ENCODE measurements at regions not wholly inside any gene's neighbourhood (a gene's known extent, or its start where the extent isn't known, plus 50 kb on each side); places are given as distances from the start of the nearest gene placed in this dataset.

- Histone ChIP-seq H3K9me3 (ENCODE audit: low read depth) (no peaks in the 10 kb centered on the region), H3K27me3 (replicated peaks; ENCODE audit: insufficient read depth) (no peaks in the 10 kb centered on the region), H3K27ac (no peak overlapping the region), H3K4me2 (ENCODE audit: unreplicated experiment) (peak overlapping the region; percentile 10), H3K9me2 (ENCODE audit: insufficient read depth) (no peaks in the 10 kb centered on the region), H3K4me3 (no peak overlapping the region), H2AFZ (no peak overlapping the region), H3K79me2 (ENCODE audit: insufficient read depth) (no peaks in the 10 kb centered on the region), H3K36me3 (ENCODE audit: low read depth) (no peaks in the 10 kb centered on the region), H4K20me1 (ENCODE audit: insufficient read depth) (no peaks in the 10 kb centered on the region), H3K4me1 (ENCODE audit: insufficient read depth) (peaks cover 12% of the 10 kb centered on the region), H3K9ac (no peak overlapping the region), H3F3A (ENCODE audit: insufficient read depth) (peaks cover 9% of the 10 kb centered on the region)
- in situ Hi-C loops (cut with MboI), result no loop called here
- DNase-seq, result peak; percentile 75
- 15 to 29% methylated on average over 4 of the region's 4 CpGs for WGBS, 2 experiments (ENCODE audit: low coverage in 1 of 2, low lambda C conversion rate in 2 of 2, missing lambda C conversion rate in 2 of 2)
- TF ChIP-seq EZH2phosphoT487 (IDR thresholded peaks at IDR 0.05; ENCODE audit: insufficient read depth, low read depth), result 0 out of 2 replicates have a peak, but pooled peaks have one; percentile 43
- no peak for TF ChIP-seq EZH2 (IDR thresholded peaks at IDR 0.05; ENCODE audit: insufficient read depth, poor library complexity, severe bottlenecking)
Observed at GRCh38 chr2:181157326-181157725, 176.9 kb downstream of the UBE2E3 start.

- Histone ChIP-seq H3K27me3 (replicated peaks; ENCODE audit: insufficient read depth) (no peaks in the 10 kb centered on the region), H3K36me3 (ENCODE audit: low read depth) (no peaks in the 10 kb centered on the region), H4K20me1 (ENCODE audit: insufficient read depth) (no peaks in the 10 kb centered on the region), H3K4me2 (ENCODE audit: unreplicated experiment) (no peak overlapping the region), H3K27ac (no peak overlapping the region), H3F3A (ENCODE audit: insufficient read depth) (peaks cover 9% of the 10 kb centered on the region; the same call in 1 of the 2 replicates), H3K4me3 (no peak overlapping the region), H3K4me1 (ENCODE audit: insufficient read depth) (peaks cover 10% of the 10 kb centered on the region), H3K9me2 (ENCODE audit: insufficient read depth) (no peaks in the 10 kb centered on the region), H3K9ac (no peak overlapping the region), H3K79me2 (ENCODE audit: insufficient read depth) (no peaks in the 10 kb centered on the region), H2AFZ (no peak overlapping the region), H3K9me3 (ENCODE audit: low read depth) (no peaks in the 10 kb centered on the region)
- WGBS, 2 experiments (ENCODE audit: low coverage in 1 of 2, low lambda C conversion rate in 2 of 2, missing lambda C conversion rate in 2 of 2), result 35 to 41% methylated on average over 1 of the region's 1 CpG
- no peak for TF ChIP-seq EZH2phosphoT487 (IDR thresholded peaks at IDR 0.05; ENCODE audit: insufficient read depth, low read depth)
- no peak for TF ChIP-seq EZH2 (IDR thresholded peaks at IDR 0.05; ENCODE audit: insufficient read depth, poor library complexity, severe bottlenecking)
- peak; percentile 48 for DNase-seq
- in situ Hi-C loops (cut with MboI), result no loop called here
Observed at GRCh38 chr2:181158427-181158826, 178.0 kb downstream of the UBE2E3 start.

- Histone ChIP-seq H3K27me3 (replicated peaks; ENCODE audit: insufficient read depth) (no peaks in the 10 kb centered on the region), H3K79me2 (ENCODE audit: insufficient read depth) (no peaks in the 10 kb centered on the region), H3K9me2 (ENCODE audit: insufficient read depth) (no peaks in the 10 kb centered on the region), H2AFZ (no peak overlapping the region), H3K4me2 (ENCODE audit: unreplicated experiment) (no peak overlapping the region), H3K9ac (no peak overlapping the region), H3K4me1 (ENCODE audit: insufficient read depth) (peaks cover 10% of the 10 kb centered on the region), H3K9me3 (ENCODE audit: low read depth) (no peaks in the 10 kb centered on the region), H3F3A (ENCODE audit: insufficient read depth) (peaks cover 9% of the 10 kb centered on the region; the same call in 1 of the 2 replicates), H3K36me3 (ENCODE audit: low read depth) (no peaks in the 10 kb centered on the region), H4K20me1 (ENCODE audit: insufficient read depth) (no peaks in the 10 kb centered on the region), H3K27ac (no peak overlapping the region), H3K4me3 (no peak overlapping the region)
- DNase-seq, result no peak
- TF ChIP-seq EZH2 (IDR thresholded peaks at IDR 0.05; ENCODE audit: insufficient read depth, poor library complexity, severe bottlenecking) (no peak), EZH2phosphoT487 (IDR thresholded peaks at IDR 0.05; ENCODE audit: insufficient read depth, low read depth) (no peak)
- 70 to 100% methylated on average over 1 of the region's 1 CpG for WGBS, 2 experiments (ENCODE audit: low coverage in 1 of 2, low lambda C conversion rate in 2 of 2, missing lambda C conversion rate in 2 of 2)
- in situ Hi-C loops (cut with MboI), result no loop called here
Observed at GRCh38 chr2:181161615-181162014, 181.2 kb downstream of the UBE2E3 start.

- Histone ChIP-seq H3K36me3 (ENCODE audit: low read depth) (no peaks in the 10 kb centered on the region), H3K9ac (no peak overlapping the region), H3F3A (ENCODE audit: insufficient read depth) (no peaks in the 10 kb centered on the region), H3K4me3 (no peak overlapping the region), H3K27ac (no peak overlapping the region), H3K4me2 (ENCODE audit: unreplicated experiment) (no peak overlapping the region), H2AFZ (no peak overlapping the region), H3K4me1 (ENCODE audit: insufficient read depth) (no peaks in the 10 kb centered on the region), H3K9me3 (ENCODE audit: low read depth) (no peaks in the 10 kb centered on the region), H3K79me2 (ENCODE audit: insufficient read depth) (no peaks in the 10 kb centered on the region), H4K20me1 (ENCODE audit: insufficient read depth) (no peaks in the 10 kb centered on the region), H3K27me3 (replicated peaks; ENCODE audit: insufficient read depth) (no peaks in the 10 kb centered on the region), H3K9me2 (ENCODE audit: insufficient read depth) (no peaks in the 10 kb centered on the region)
- in situ Hi-C loops (cut with MboI), result no loop called here
- DNase-seq, result no peak
- WGBS, 2 experiments (ENCODE audit: low coverage in 1 of 2, low lambda C conversion rate in 2 of 2, missing lambda C conversion rate in 2 of 2), result 79 to 82% methylated on average over 1 of the region's 1 CpG
- TF ChIP-seq EZH2phosphoT487 (IDR thresholded peaks at IDR 0.05; ENCODE audit: insufficient read depth, low read depth) (no peak), EZH2 (IDR thresholded peaks at IDR 0.05; ENCODE audit: insufficient read depth, poor library complexity, severe bottlenecking) (no peak)
Observed at GRCh38 chr2:181163139-181163538, 182.7 kb downstream of the UBE2E3 start.

GRCh38 chr2:181163691-181164090 lies 183.3 kb downstream of the UBE2E3 start:
- Histone ChIP-seq H4K20me1 (ENCODE audit: insufficient read depth) (no peaks in the 10 kb centered on the region), H3K79me2 (ENCODE audit: insufficient read depth) (no peaks in the 10 kb centered on the region), H3K4me1 (ENCODE audit: insufficient read depth) (no peaks in the 10 kb centered on the region), H2AFZ (no peak overlapping the region), H3K9ac (no peak overlapping the region), H3F3A (ENCODE audit: insufficient read depth) (no peaks in the 10 kb centered on the region), H3K36me3 (ENCODE audit: low read depth) (no peaks in the 10 kb centered on the region), H3K27me3 (replicated peaks; ENCODE audit: insufficient read depth) (no peaks in the 10 kb centered on the region), H3K27ac (no peak overlapping the region), H3K4me3 (no peak overlapping the region), H3K9me3 (ENCODE audit: low read depth) (no peaks in the 10 kb centered on the region), H3K9me2 (ENCODE audit: insufficient read depth) (no peaks in the 10 kb centered on the region), H3K4me2 (ENCODE audit: unreplicated experiment) (no peak overlapping the region)
- in situ Hi-C loops (cut with MboI), result no loop called here
- DNase-seq, result no peak
- no peak for TF ChIP-seq EZH2 (IDR thresholded peaks at IDR 0.05; ENCODE audit: insufficient read depth, poor library complexity, severe bottlenecking)
- TF ChIP-seq EZH2phosphoT487 (IDR thresholded peaks at IDR 0.05; ENCODE audit: insufficient read depth, low read depth), result no peak

Measured in GM23248 (cell line).